Transverse colon (tissue), 4 donors: ENCODE measurements at regions not wholly inside any gene's neighbourhood (a gene's known extent, or its start where the extent isn't known, plus 50 kb on each side); places are given as distances from the start of the nearest gene placed in this dataset.

Experiments
- DNase-seq: peaks from one replicate; pipeline ENCODE4 v3.0.0-alpha.2; 2019
- H3K27ac ChIP-seq, 4 donors: fragments of 200-600 bp; sonication (generic); 2 replicates each; pipeline ENCODE4 v1.5.1; 2016 to 2018; ENCODE audit warnings: inconsistent platforms in 4 of 4
- H3K27me3 ChIP-seq: fragments of 200-600 bp; sonication (generic); 2 replicates; pipeline ENCODE4 v1.5.1; 2017; ENCODE audit warnings: inconsistent platforms
- H3K36me3 ChIP-seq, 4 donors: fragments of 200-600 bp; sonication (generic); 2 replicates each; pipeline ENCODE4 v1.5.1; 2017 to 2019; ENCODE audit warnings: inconsistent platforms in 4 of 4
- H3K4me1 ChIP-seq, 4 donors: fragments of 200-600 bp; sonication (generic); 2 replicates each; pipeline ENCODE4 v1.5.1; 2017 to 2020; ENCODE audit warnings: inconsistent platforms in 4 of 4
- H3K4me3 ChIP-seq, 4 donors: fragments of 200-600 bp; sonication (generic); 1 replicate in 1 of 4; 2 replicates in 3 of 4; pipeline versions ENCODE4 v1.5.1 to v1.6.1; 2017 to 2019; ENCODE audit warnings: inconsistent platforms in 4 of 4
- H3K9me3 ChIP-seq, 2 donors: fragments of 200-600 bp; sonication (generic); 2 replicates each; pipeline ENCODE4 v1.5.1; 2017 to 2019; ENCODE audit warnings: inconsistent platforms in 2 of 2
- CTCF ChIP-seq, 5 experiments: fragments of 200-600 bp in 3 of 5; fragments of 450-650 bp in 2 of 5; sonication (generic) in 3 of 5; IDR thresholded peaks; 1 replicate in 2 of 5; 2 replicates in 3 of 5; pipeline ENCODE4 v1.5.1; 2016 to 2017; ENCODE audit warnings: antibody characterized with exemption in 5 of 5, inconsistent platforms in 3 of 5, mild to moderate bottlenecking in 2 of 5, moderate library complexity in 1 of 5
- EP300 ChIP-seq: sonication (generic); formaldehyde crosslinking; IDR thresholded peaks from one replicate; pipeline ENCODE4 v1.6.1; 2017; ENCODE audit warnings: antibody characterized with exemption, low read depth
- POLR2A ChIP-seq: fragments of 450-650 bp; IDR thresholded peaks from one replicate; pipeline ENCODE4 v1.6.1; 2016; ENCODE audit warnings: antibody characterized with exemption, mild to moderate bottlenecking, moderate library complexity
- POLR2AphosphoS5 ChIP-seq, 3 donors: sonication (generic); formaldehyde crosslinking; IDR thresholded peaks; one replicate each; pipeline ENCODE4 v1.6.1; 2016; ENCODE audit warnings: antibody characterized with exemption in 3 of 3
- WGBS, 2 donors: methylation state at CpG; one replicate each; pipeline ENCODE4 v1.1.5; 2018; ENCODE audit warnings: low coverage in 1 of 2; 5-methylcytosine and 5-hydroxymethylcytosine counted together
- in situ Hi-C, 4 donors: fragments of 200-750 bp; cut with MboI; loops; one replicate each; pipeline versions ENCODE4 v1.15.0 to v1.15.1; 2017; ENCODE audit warnings: low sequenced_read_pairs in 3 of 4, low pct_ligation_motif_present in 1 of 4, low pct_unique_long_range_greater_than_20kb in 1 of 4
- intact Hi-C: fragments of 100-400 bp; cut with DNase I; formaldehyde crosslinking; loops from one replicate; pipeline ENCODE4 v1.15.1; 2023; ENCODE audit warnings: low total_unique reads

- intact Hi-C loops = loop anchor here (5.0 kb wide), 1 partner anchor 394 kb away; the partner anchor contains the start of gene PAX1
- WGBS, 2 donors = 82 to 89% methylated on average over 3 of the region's 3 CpGs
Measured at GRCh38 chr20:22101606-22102005, 396.1 kb downstream of the PAX1 start.

GRCh38 chr20:22100686-22101085 lies 395.2 kb downstream of the PAX1 start:
- Histone ChIP-seq H3K4me3 (no peak overlapping the region), H3K36me3 (no peaks in the 10 kb centered on the region), H3K27ac (no peak overlapping the region), H3K4me1 (no peaks in the 10 kb centered on the region), H3K9me3 (no peaks in the 10 kb centered on the region), H3K27me3 (no peaks in the 10 kb centered on the region)
- TF ChIP-seq POLR2A (no peak), EP300 (no peak)
- no peak for DNase-seq
- WGBS, 2 donors = 65 to 73% methylated on average over 6 of the region's 6 CpGs
- intact Hi-C loops (loop anchor here (5.0 kb wide), 1 partner anchor 393 kb away; the partner anchor contains the start of gene PAX1), in situ Hi-C loops (loop anchor here in 1 of 4 donors (25.0 kb wide), 1 partner anchor 88 kb away; no protein-coding TSS in a partner anchor)

More at GRCh38 chr20:22101606-22102005, 396.1 kb downstream of the PAX1 start:
- no peak overlapping the region for H3K27ac ChIP-seq
- H3K9me3 ChIP-seq = no peaks in the 10 kb centered on the region
- H3K4me3 ChIP-seq = no peak overlapping the region
- no peaks in the 10 kb centered on the region for H3K27me3 ChIP-seq
- no peak for DNase-seq
- H3K4me1 ChIP-seq = no peaks in the 10 kb centered on the region
- in situ Hi-C loops = loop anchor here in 1 of 4 donors (25.0 kb wide), 1 partner anchor 89 kb away; no protein-coding TSS in a partner anchor
- TF ChIP-seq POLR2AphosphoS5 (IDR thresholded peaks at IDR 0.05) (no peak), CTCF (IDR thresholded peaks at IDR 0.05) (no peak), EP300 (no peak), POLR2A (no peak)
- no peaks in the 10 kb centered on the region for H3K36me3 ChIP-seq

- WGBS, 2 donors = 67 to 74% methylated on average over 3 of the region's 3 CpGs
- Histone ChIP-seq H3K27ac (no peak overlapping the region), H3K27me3 (no peaks in the 10 kb centered on the region), H3K9me3 (peaks cover 4 to 8% of the 10 kb centered on the region in 2 donors), H3K4me3 (no peak overlapping the region), H3K36me3 (no peaks in the 10 kb centered on the region), H3K4me1 (no peaks in the 10 kb centered on the region)
- TF ChIP-seq POLR2A = no peak
- no peak for TF ChIP-seq CTCF (IDR thresholded peaks at IDR 0.05)
- no peak for TF ChIP-seq EP300
- TF ChIP-seq POLR2AphosphoS5 (IDR thresholded peaks at IDR 0.05) = no peak
- intact Hi-C loops = no loop called here
- no peak for DNase-seq
- in situ Hi-C loops = no loop called here
Measured at GRCh38 chr20:22099348-22099747, 393.9 kb downstream of the PAX1 start.

GRCh38 chr20:22098511-22098910 lies 393.0 kb downstream of the PAX1 start:
- H3K36me3 ChIP-seq = no peaks in the 10 kb centered on the region
- no peak for DNase-seq
- in situ Hi-C loops = no loop called here
- no peak overlapping the region for H3K4me3 ChIP-seq
- TF ChIP-seq CTCF (IDR thresholded peaks at IDR 0.05) (no peak), EP300 (no peak), POLR2AphosphoS5 (IDR thresholded peaks at IDR 0.05) (no peak), POLR2A (no peak)
- peaks cover 6 to 9% of the 10 kb centered on the region in 2 donors for H3K9me3 ChIP-seq
- intact Hi-C loops = no loop called here
- no peak overlapping the region for H3K27ac ChIP-seq
- 58 to 63% methylated on average over 1 to 2 of the region's 2 CpGs for WGBS, 2 donors
- H3K27me3 ChIP-seq = no peaks in the 10 kb centered on the region
- no peaks in the 10 kb centered on the region for H3K4me1 ChIP-seq

GRCh38 chr20:22093122-22093521 lies 387.7 kb downstream of the PAX1 start:
- no peak for DNase-seq
- Histone ChIP-seq H3K27me3 (no peaks in the 10 kb centered on the region), H3K27ac (no peak overlapping the region), H3K4me3 (no peak overlapping the region), H3K9me3 (peaks cover 17 to 23% of the 10 kb centered on the region in 2 donors), H3K36me3 (no peaks in the 10 kb centered on the region), H3K4me1 (no peaks in the 10 kb centered on the region)
- WGBS, 2 donors = 8 to 13% methylated on average over 1 of the region's 1 CpG
- intact Hi-C loops (no loop called here), in situ Hi-C loops (no loop called here)
- TF ChIP-seq POLR2AphosphoS5 (IDR thresholded peaks at IDR 0.05) = no peak
- no peak for TF ChIP-seq EP300
